GM12874 (cell line): ENCODE measurements at regions not wholly inside any gene's neighbourhood (a gene's known extent, or its start where the extent isn't known, plus 50 kb on each side); places are given as distances from the start of the nearest gene placed in this dataset.

ENCODE experiments used
- CTCF ChIP-seq: IDR thresholded peaks from 2 replicates; pipeline ENCODE4 v1.5.1; 2011; ENCODE audit warnings: low read depth, mild to moderate bottlenecking, control low read depth, low read length, moderate library complexity; ENCODE audit not compliant: insufficient read depth

GRCh38 chr7:153838591-153838990 is 213.6 kb upstream of the DPP6 start:
- TF ChIP-seq CTCF: no peak

- no peak for TF ChIP-seq CTCF
These were observed 211.3 kb upstream of the DPP6 start for GRCh38 chr7:153840861-153841260.

- TF ChIP-seq CTCF: no peak
These were observed 204.4 kb upstream of the DPP6 start for GRCh38 chr7:153847828-153848227.

- TF ChIP-seq CTCF: no peak
These were observed 199.9 kb upstream of the DPP6 start for GRCh38 chr7:153852261-153852660.

GRCh38 chr7:153858355-153858754 is 193.8 kb upstream of the DPP6 start:
- no peak for TF ChIP-seq CTCF

GRCh38 chr7:153859239-153859638 is 193.0 kb upstream of the DPP6 start:
- no peak for TF ChIP-seq CTCF

GRCh38 chr7:153886506-153887441 is 165.4 kb upstream of the DPP6 start:
- TF ChIP-seq CTCF: no peak
